Thyroid gland (tissue), 4 donors: ENCODE measurements at regions not wholly inside any gene's neighbourhood (a gene's known extent, or its start where the extent isn't known, plus 50 kb on each side); places are given as distances from the start of the nearest gene placed in this dataset.

Experiments
- DNase-seq, 2 donors: peaks; one replicate each; pipeline ENCODE4 v3.0.0-alpha.2; 2019
- H3K27ac ChIP-seq, 3 donors: fragments of 200-600 bp; sonication (generic); 1 replicate in 2 of 3; 2 replicates in 1 of 3; pipeline ENCODE4 v1.5.1; 2016 to 2019; ENCODE audit warnings: mild to moderate bottlenecking in 1 of 3, moderate library complexity in 1 of 3
- H3K27me3 ChIP-seq: fragments of 200-600 bp; sonication (generic); one replicate; pipeline ENCODE4 v1.5.1; 2019
- H3K36me3 ChIP-seq, 2 donors: fragments of 200-600 bp; sonication (generic); one replicate each; pipeline ENCODE4 v1.5.1; 2016 to 2019
- H3K4me1 ChIP-seq, 2 donors: fragments of 200-600 bp; sonication (generic); one replicate each; pipeline ENCODE4 v1.5.1; 2017 to 2019
- H3K4me3 ChIP-seq, 3 donors: fragments of 200-600 bp; sonication (generic); replicated peaks in 1 of 3; 1 replicate in 2 of 3; 2 replicates in 1 of 3; pipeline ENCODE4 v1.5.1; 2016; ENCODE audit warnings: mild to moderate bottlenecking in 1 of 3
- H3K9me3 ChIP-seq: fragments of 200-600 bp; sonication (generic); one replicate; pipeline ENCODE4 v1.5.1; 2017
- POLR2A ChIP-seq, 2 donors: fragments of 450-650 bp; IDR thresholded peaks; one replicate each; pipeline ENCODE4 v1.6.1; 2017; ENCODE audit warnings: antibody characterized with exemption in 2 of 2, mild to moderate bottlenecking in 2 of 2, moderate library complexity in 1 of 2
- WGBS, 2 donors: methylation state at CpG; one replicate each; pipeline ENCODE4 v1.1.5; 2017; 5-methylcytosine and 5-hydroxymethylcytosine counted together
- intact Hi-C: fragments of 100-400 bp; cut with DNase I; formaldehyde crosslinking; loops from one replicate; pipeline ENCODE4 v1.15.1; 2023
- TF ChIP-seq, protein P1 (sequence below), 6 experiments: fragments of 200-600 bp in 3 of 6; fragments of 450-650 bp in 3 of 6; sonication (generic) in 3 of 6; IDR thresholded peaks; one replicate each; pipeline ENCODE4 v1.5.1; 2016 to 2019; ENCODE audit warnings: antibody characterized with exemption in 6 of 6, mild to moderate bottlenecking in 2 of 6, inconsistent platforms in 1 of 6, moderate library complexity in 1 of 6

GRCh38 chr12:60672949-60673348 lies 1077.1 kb downstream of the SLC16A7 start:
- intact Hi-C loops, result no loop called here
- Histone ChIP-seq H3K36me3 (no peaks in the 10 kb centered on the region), H3K9me3 (no peaks in the 10 kb centered on the region), H3K4me3 (no peak overlapping the region), H3K27me3 (no peaks in the 10 kb centered on the region), H3K27ac (no peak overlapping the region), H3K4me1 (no peaks in the 10 kb centered on the region)
- 72 to 83% methylated on average over 3 of the region's 3 CpGs for WGBS, 2 donors
- DNase-seq, result no peak
- TF ChIP-seq, protein P1, sequence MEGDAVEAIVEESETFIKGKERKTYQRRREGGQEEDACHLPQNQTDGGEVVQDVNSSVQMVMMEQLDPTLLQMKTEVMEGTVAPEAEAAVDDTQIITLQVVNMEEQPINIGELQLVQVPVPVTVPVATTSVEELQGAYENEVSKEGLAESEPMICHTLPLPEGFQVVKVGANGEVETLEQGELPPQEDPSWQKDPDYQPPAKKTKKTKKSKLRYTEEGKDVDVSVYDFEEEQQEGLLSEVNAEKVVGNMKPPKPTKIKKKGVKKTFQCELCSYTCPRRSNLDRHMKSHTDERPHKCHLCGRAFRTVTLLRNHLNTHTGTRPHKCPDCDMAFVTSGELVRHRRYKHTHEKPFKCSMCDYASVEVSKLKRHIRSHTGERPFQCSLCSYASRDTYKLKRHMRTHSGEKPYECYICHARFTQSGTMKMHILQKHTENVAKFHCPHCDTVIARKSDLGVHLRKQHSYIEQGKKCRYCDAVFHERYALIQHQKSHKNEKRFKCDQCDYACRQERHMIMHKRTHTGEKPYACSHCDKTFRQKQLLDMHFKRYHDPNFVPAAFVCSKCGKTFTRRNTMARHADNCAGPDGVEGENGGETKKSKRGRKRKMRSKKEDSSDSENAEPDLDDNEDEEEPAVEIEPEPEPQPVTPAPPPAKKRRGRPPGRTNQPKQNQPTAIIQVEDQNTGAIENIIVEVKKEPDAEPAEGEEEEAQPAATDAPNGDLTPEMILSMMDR (IDR thresholded peaks at IDR 0.05), result no peak
- TF ChIP-seq POLR2A (IDR thresholded peaks at IDR 0.05), result no peak

- WGBS, 2 donors, result 84 to 92% methylated on average over 12 of the region's 12 CpGs
- Histone ChIP-seq H3K36me3 (no peaks in the 10 kb centered on the region), H3K27me3 (no peaks in the 10 kb centered on the region), H3K4me3 (no peak overlapping the region), H3K27ac (no peak overlapping the region), H3K9me3 (no peaks in the 10 kb centered on the region), H3K4me1 (no peaks in the 10 kb centered on the region)
- no peak for DNase-seq
- intact Hi-C loops, result no loop called here
- TF ChIP-seq POLR2A (IDR thresholded peaks at IDR 0.05), result no peak
- TF ChIP-seq, protein P1 (IDR thresholded peaks at IDR 0.05), result no peak
These were observed 1089.3 kb downstream of the SLC16A7 start for GRCh38 chr12:60684988-60685655.

GRCh38 chr12:60689137-60689536 lies 1093.3 kb downstream of the SLC16A7 start:
- no peak for TF ChIP-seq POLR2A (IDR thresholded peaks at IDR 0.05)
- TF ChIP-seq, protein P1 (IDR thresholded peaks at IDR 0.05), result no peak
- H3K27me3 ChIP-seq, result no peaks in the 10 kb centered on the region
- no peaks in the 10 kb centered on the region for H3K9me3 ChIP-seq
- H3K27ac ChIP-seq, result no peak overlapping the region
- intact Hi-C loops, result no loop called here
- DNase-seq, result no peak
- H3K4me3 ChIP-seq, result no peak overlapping the region
- H3K36me3 ChIP-seq, result no peaks in the 10 kb centered on the region
- no peaks in the 10 kb centered on the region for H3K4me1 ChIP-seq

GRCh38 chr12:60693019-60693626 lies 1097.3 kb downstream of the SLC16A7 start:
- intact Hi-C loops, result no loop called here
- Histone ChIP-seq H3K27ac (no peak overlapping the region), H3K27me3 (no peaks in the 10 kb centered on the region), H3K4me1 (no peaks in the 10 kb centered on the region), H3K9me3 (no peaks in the 10 kb centered on the region), H3K36me3 (no peaks in the 10 kb centered on the region), H3K4me3 (no peak overlapping the region)
- WGBS, 2 donors, result 89 to 91% methylated on average over 1 of the region's 1 CpG
- DNase-seq, result no peak
- TF ChIP-seq, protein P1 (IDR thresholded peaks at IDR 0.05), result no peak
- no peak for TF ChIP-seq POLR2A (IDR thresholded peaks at IDR 0.05)

DNA sequence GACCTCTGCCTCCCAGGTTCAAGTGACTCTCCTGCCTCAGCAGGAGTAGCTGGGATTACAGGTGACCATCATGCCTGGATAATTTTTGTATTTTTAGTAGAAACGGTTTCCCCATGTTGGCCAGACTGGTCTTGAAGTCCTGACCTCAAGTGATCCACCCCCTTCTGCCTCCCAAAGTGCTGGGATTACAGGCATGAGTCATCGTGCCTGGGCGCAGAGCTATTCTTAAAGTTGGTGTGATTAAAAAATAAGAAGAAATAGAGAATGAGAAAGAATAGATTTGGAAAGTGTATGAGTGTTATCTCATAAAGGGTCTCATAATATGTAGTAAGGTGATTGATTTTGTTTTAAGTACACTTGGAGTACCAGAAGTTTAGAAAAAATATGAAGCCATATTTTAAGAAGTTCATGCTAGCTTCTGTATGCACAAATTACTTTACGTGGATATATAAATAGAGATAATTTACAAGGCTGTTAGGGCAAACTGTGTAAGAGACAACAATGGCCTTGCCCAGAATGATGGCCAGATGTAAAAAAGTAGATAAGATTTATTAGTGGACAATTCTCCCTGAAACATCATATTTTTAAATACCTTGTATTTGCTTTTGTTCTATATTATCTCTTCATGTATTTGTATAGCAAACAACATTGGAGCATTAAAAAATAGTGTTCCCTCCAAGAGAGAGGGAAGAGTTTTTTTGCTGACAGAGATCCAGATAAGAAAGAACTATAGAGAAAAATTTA lies 1108.5 kb downstream of the SLC16A7 start:
- no peaks in the 10 kb centered on the region for H3K9me3 ChIP-seq
- 50 to 58% methylated on average over 4 of the region's 4 CpGs for WGBS, 2 donors
- no peaks in the 10 kb centered on the region for H3K4me1 ChIP-seq
- H3K36me3 ChIP-seq, result no peaks in the 10 kb centered on the region
- H3K27me3 ChIP-seq, result no peaks in the 10 kb centered on the region
- TF ChIP-seq, protein P1 (IDR thresholded peaks at IDR 0.05), result no peak
- TF ChIP-seq POLR2A (IDR thresholded peaks at IDR 0.05), result no peak
- intact Hi-C loops, result no loop called here
- DNase-seq, result no peak
- no peak overlapping the region for H3K27ac ChIP-seq
- H3K4me3 ChIP-seq, result no peak overlapping the region
